OCI-LY7 (cell line): ENCODE measurements at regions not wholly inside any gene's neighbourhood (a gene's known extent, or its start where the extent isn't known, plus 50 kb on each side); places are given as distances from the start of the nearest gene placed in this dataset.
A peak's percentile ranks its signal among the peaks of the same experiment; 100 is the strongest.

Experiments
- BruUV-seq: library from RNA; stranded (reverse); fragments of 400-500 nt; replicated peaks from 2 replicates; lab custom pipeline; 2021; lab: Mats Ljungman, UMichigan
- CTCF ChIA-PET: fragments of 300-600 bp; sonication (Branson Sonifier 250); formaldehyde crosslinking; loops from one replicate; lab custom pipeline; 2022; ENCODE audit warnings: antibody characterized with exemption; ENCODE audit not compliant: unreplicated experiment; lab: Charles Lee
- POLR2A ChIA-PET: fragments of 300-600 bp; sonication (Branson Sonifier 250); formaldehyde crosslinking; loops from one replicate; lab custom pipeline; 2022; ENCODE audit warnings: antibody characterized with exemption; lab: Charles Lee
- DNase-seq: peaks from one replicate; pipeline ENCODE4 v3.0.0-alpha.2; 2015; ENCODE audit warnings: low spot score
- H2AFZ ChIP-seq: fragments of 200-600 bp; sonication (generic), shearing (Covaris generic); 2 replicates; pipeline ENCODE4 v1.6.1; 2014; ENCODE audit warnings: mild to moderate bottlenecking, antibody characterized with exemption, low read length, moderate library complexity
- H3K27ac ChIP-seq: fragments of 200-600 bp; sonication (generic); 2 replicates; pipeline ENCODE4 v1.5.1; 2014; ENCODE audit warnings: mixed run types, low read depth, mild to moderate bottlenecking, moderate library complexity, low read length, inconsistent platforms; ENCODE audit not compliant: poor library complexity, severe bottlenecking
- H3K36me3 ChIP-seq: fragments of 200-600 bp; sonication (generic); 2 replicates; pipeline ENCODE4 v1.6.1; 2014; ENCODE audit warnings: mild to moderate bottlenecking, antibody characterized with exemption, low read length, moderate library complexity, mixed read lengths; ENCODE audit not compliant: insufficient read depth
- H3K4me1 ChIP-seq: fragments of 200-600 bp; sonication (generic); 2 replicates; pipeline ENCODE4 v1.5.1; 2014; ENCODE audit warnings: mild to moderate bottlenecking, low read length; ENCODE audit not compliant: insufficient read depth, poor library complexity, severe bottlenecking
- H3K4me2 ChIP-seq: fragments of 200-600 bp; sonication (generic); 2 replicates; pipeline ENCODE4 v1.6.1; 2014; ENCODE audit warnings: mild to moderate bottlenecking, low read length
- H3K4me3 ChIP-seq: fragments of 200-600 bp; sonication (generic); 2 replicates; pipeline ENCODE4 v1.5.1; 2014; ENCODE audit warnings: mild to moderate bottlenecking, low read depth, low read length; ENCODE audit not compliant: poor library complexity, severe bottlenecking
- H3K79me2 ChIP-seq: fragments of 200-600 bp; sonication (generic); 2 replicates; pipeline ENCODE4 v1.6.1; 2016; ENCODE audit warnings: low read depth, mild to moderate bottlenecking, low read length, moderate library complexity, mixed read lengths; ENCODE audit not compliant: insufficient read depth
- H3K9me2 ChIP-seq: fragments of 200-600 bp; sonication (generic); 2 replicates; pipeline ENCODE4 v1.6.1; 2016; ENCODE audit warnings: mild to moderate bottlenecking, low read length, mixed read lengths; ENCODE audit not compliant: insufficient read depth
- H3K9me3 ChIP-seq: fragments of 200-600 bp; sonication (generic); 2 replicates; pipeline ENCODE4 v1.6.1; 2014; ENCODE audit warnings: mild to moderate bottlenecking, mixed run types, low read length, mixed read lengths
- H4K20me1 ChIP-seq: fragments of 200-600 bp; sonication (generic); 2 replicates; pipeline ENCODE4 v1.6.1; 2014; ENCODE audit warnings: mild to moderate bottlenecking, antibody characterized with exemption, low read length, moderate library complexity, mixed read lengths; ENCODE audit not compliant: insufficient read depth
- CTCF ChIP-seq: fragments of 200-600 bp; sonication (generic); conservative IDR thresholded peaks from 2 replicates; pipeline ENCODE4 v1.5.1; 2014; ENCODE audit warnings: mild to moderate bottlenecking, antibody characterized with exemption, low read length, moderate library complexity, mixed read lengths
- EZH2phosphoT487 ChIP-seq: fragments of 200-600 bp; sonication (generic); IDR thresholded peaks from 2 replicates; pipeline ENCODE4 v1.6.1; 2018; ENCODE audit warnings: low read depth, borderline replicate concordance, mild to moderate bottlenecking, mixed run types, antibody characterized with exemption, low read length, moderate library complexity, mixed read lengths
- intact Hi-C: fragments of 100-400 bp; cut with micrococcal nuclease; formaldehyde crosslinking; loops from one replicate; pipeline ENCODE4 v1.10.0; 2022; ENCODE audit not compliant: unreplicated experiment

- H3K4me1 ChIP-seq: peaks cover 43% of the 10 kb centered on the region
- CTCF ChIA-PET: interaction anchor here (1.1 kb wide), 1 partner anchor 146 kb away, joined by 8 read pairs; no protein-coding TSS in a partner anchor
- H3K9me3 ChIP-seq: no peaks in the 10 kb centered on the region
- H3K79me2 ChIP-seq: no peaks in the 10 kb centered on the region
- no peak overlapping the region for H3K27ac ChIP-seq
- BruUV-seq: no TSS peak
- no peak overlapping the region for H3K4me2 ChIP-seq
- DNase-seq: no peak
- TF ChIP-seq CTCF: peak; percentile 60; the same call in 1 of the 2 replicates
- TF ChIP-seq EZH2phosphoT487: no peak
- H2AFZ ChIP-seq: peak overlapping the region; percentile 49; the same call in 1 of the 2 replicates
- intact Hi-C loops: loop anchor here (1.0 kb wide), 2 partner anchors 176 to 230 kb away; no protein-coding TSS in a partner anchor
- POLR2A ChIA-PET: interaction anchor here (0.6 to 1.2 kb wide), 9 partner anchors 26 to 1245 kb away, joined by 3 to 4 read pairs (median 3); no protein-coding TSS in a partner anchor
- H3K4me3 ChIP-seq: no peak overlapping the region
- H3K36me3 ChIP-seq: no peaks in the 10 kb centered on the region
- no peaks in the 10 kb centered on the region for H4K20me1 ChIP-seq
- H3K9me2 ChIP-seq: no peaks in the 10 kb centered on the region
Measured at GRCh38 chr12:25387732-25388050, 137.0 kb upstream of the KRAS start.

GRCh38 chr12:25386831-25387731 lies 136.4 kb upstream of the KRAS start:
- no peaks in the 10 kb centered on the region for H3K79me2 ChIP-seq
- peak overlapping the region; percentile 65; the same call in 1 of the 2 replicates for H2AFZ ChIP-seq
- CTCF ChIA-PET: interaction anchor here (1.1 kb wide), 1 partner anchor 146 kb away, joined by 8 read pairs; no protein-coding TSS in a partner anchor
- POLR2A ChIA-PET: interaction anchor here (0.5 to 1.2 kb wide), 10 partner anchors 27 to 252 kb away, joined by 3 to 4 read pairs (median 3); no protein-coding TSS in a partner anchor
- no TSS peak for BruUV-seq
- peak; percentile 99 for TF ChIP-seq CTCF
- no peak for TF ChIP-seq EZH2phosphoT487
- DNase-seq: peak; percentile 92
- H3K4me3 ChIP-seq: peak overlapping the region; percentile 77
- no peaks in the 10 kb centered on the region for H4K20me1 ChIP-seq
- peak overlapping the region; percentile 81 for H3K4me2 ChIP-seq
- no peaks in the 10 kb centered on the region for H3K9me3 ChIP-seq
- H3K27ac ChIP-seq: peak overlapping the region; percentile 83
- no peaks in the 10 kb centered on the region for H3K9me2 ChIP-seq
- no peaks in the 10 kb centered on the region for H3K36me3 ChIP-seq
- peaks cover 46% of the 10 kb centered on the region for H3K4me1 ChIP-seq
- intact Hi-C loops: loop anchor here (1.0 kb wide), 2 partner anchors 176 to 230 kb away; no protein-coding TSS in a partner anchor

DNA sequence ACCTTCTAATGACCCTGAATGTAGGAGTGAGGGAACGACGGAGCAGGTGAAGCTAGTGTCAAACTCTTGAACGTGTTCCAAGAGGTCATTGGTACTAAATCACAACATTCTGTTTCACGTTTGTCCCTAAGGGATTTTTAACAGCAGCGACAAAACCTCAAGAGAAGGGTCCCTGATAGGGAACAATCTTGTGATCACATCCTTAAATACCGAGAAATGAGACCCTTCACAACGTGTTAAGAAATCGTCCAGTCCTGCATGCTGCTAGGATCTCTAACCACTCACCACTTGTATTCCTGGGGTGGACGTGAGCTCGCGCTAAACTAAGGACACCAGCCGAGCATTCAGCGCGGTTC lies 134.1 kb upstream of the KRAS start:
- TF ChIP-seq CTCF (no peak), EZH2phosphoT487 (no peak)
- CTCF ChIA-PET: no interaction called here
- no peaks in the 10 kb centered on the region for H3K9me3 ChIP-seq
- BruUV-seq: no TSS peak
- no peak overlapping the region for H2AFZ ChIP-seq
- peaks cover 50% of the 10 kb centered on the region for H3K4me1 ChIP-seq
- peak; percentile 11 for DNase-seq
- peak overlapping the region; percentile 77 for H3K4me3 ChIP-seq
- H3K79me2 ChIP-seq: no peaks in the 10 kb centered on the region
- no peaks in the 10 kb centered on the region for H3K9me2 ChIP-seq
- H3K27ac ChIP-seq: peak overlapping the region; percentile 83
- intact Hi-C loops: no loop called here
- peak overlapping the region; percentile 81 for H3K4me2 ChIP-seq
- H3K36me3 ChIP-seq: no peaks in the 10 kb centered on the region
- POLR2A ChIA-PET: interaction anchor here (0.6 to 1.3 kb wide), 6 partner anchors 29 to 239 kb away, joined by 3 to 7 read pairs (median 4); partner anchors contain the start of gene KRAS
- H4K20me1 ChIP-seq: no peaks in the 10 kb centered on the region
